ENCODE measurements at regions not wholly inside any gene's neighbourhood (a gene's known extent, or its start where the extent isn't known, plus 50 kb on each side); places are given as distances from the start of the nearest gene placed in this dataset.

- TF ChIP-seq MXI1 (conservative IDR thresholded peaks at IDR 0.05; ENCODE audit: poor library complexity, severe bottlenecking) (no peak), CTCF (IDR thresholded peaks at IDR 0.05; ENCODE audit: poor library complexity, severe bottlenecking) (no peak)
These were observed 322.9 kb downstream of the ANKRD50 start for GRCh38 chr4:124389591-124389990.

Measured in neural cell (in vitro differentiated cells).